ENCODE measurements at regions not wholly inside any gene's neighbourhood (a gene's known extent, or its start where the extent isn't known, plus 50 kb on each side); places are given as distances from the start of the nearest gene placed in this dataset.

DNA sequence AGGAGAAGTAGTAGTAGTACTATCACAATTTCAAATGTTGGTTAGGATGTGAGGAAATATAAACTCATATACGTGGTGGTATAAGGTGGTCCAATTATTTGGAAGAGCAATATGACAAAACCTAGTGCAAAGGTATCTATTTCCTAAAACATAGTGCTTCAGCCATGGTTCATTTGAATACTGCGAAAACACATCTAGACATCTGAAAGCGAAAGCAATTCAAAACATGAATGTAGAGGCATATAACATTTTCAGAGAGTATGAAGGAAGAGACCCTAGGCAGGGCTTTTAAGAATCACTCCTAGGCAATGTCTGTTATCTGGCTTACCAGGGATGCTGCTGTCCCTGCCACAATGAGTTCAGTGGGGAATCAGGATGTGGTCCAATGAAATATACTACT lies 1085.8 kb downstream of the TDRD15 start:
- Histone ChIP-seq H3K9me3 (replicated peaks in 1 of 11) (peaks cover 1 to 16% (median 4%) of the 10 kb centered on the region in 11 experiments; a peak in 16 of 22 replicates), H3K4me1 (no peaks in the 10 kb centered on the region), H3K9ac (no peak overlapping the region), H3K4me2 (no peak overlapping the region), H3K36me3 (no peaks in the 10 kb centered on the region), H3K4me3 (no peak overlapping the region), H4K20me1 (no peaks in the 10 kb centered on the region), H3K27ac (no peak overlapping the region), H3K27me3 (no peaks in the 10 kb centered on the region)
- TF ChIP-seq Cebpa-rat (IDR thresholded peaks at IDR 0.05): no peak

DNA sequence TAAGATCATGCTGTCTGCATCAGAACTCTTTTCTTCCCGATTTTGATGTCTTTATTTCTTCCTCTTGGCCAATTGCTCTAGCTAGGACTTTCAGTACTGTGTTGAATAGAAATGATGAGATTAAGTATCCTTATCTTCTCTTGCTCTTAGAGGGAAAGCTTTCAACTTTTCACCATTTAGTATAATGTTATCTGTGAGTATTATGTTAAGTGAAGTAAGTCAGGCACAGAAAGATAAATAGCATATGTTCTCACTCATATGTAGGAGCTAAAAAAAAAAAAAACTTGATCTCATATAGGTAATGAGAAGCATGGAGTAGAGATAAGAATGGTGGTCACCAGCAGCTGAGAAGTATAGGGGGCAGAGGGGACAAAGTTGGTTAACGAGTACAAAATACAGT lies 1089.5 kb downstream of the TDRD15 start:
- Histone ChIP-seq H3K27ac (no peak overlapping the region), H3K36me3 (no peaks in the 10 kb centered on the region), H4K20me1 (no peaks in the 10 kb centered on the region), H3K4me1 (peaks cover 0 to 5% (median 0%) of the 10 kb centered on the region in 10 experiments; a peak in 3 of 20 replicates), H3K4me3 (no peak overlapping the region), H3K9me3 (replicated peaks in 1 of 11) (peaks cover 22 to 41% (median 34%) of the 10 kb centered on the region in 11 experiments), H3K27me3 (no peaks in the 10 kb centered on the region), H3K9ac (no peak overlapping the region), H3K4me2 (no peak overlapping the region)
- TF ChIP-seq Cebpa-rat (IDR thresholded peaks at IDR 0.05): no peak

DNA sequence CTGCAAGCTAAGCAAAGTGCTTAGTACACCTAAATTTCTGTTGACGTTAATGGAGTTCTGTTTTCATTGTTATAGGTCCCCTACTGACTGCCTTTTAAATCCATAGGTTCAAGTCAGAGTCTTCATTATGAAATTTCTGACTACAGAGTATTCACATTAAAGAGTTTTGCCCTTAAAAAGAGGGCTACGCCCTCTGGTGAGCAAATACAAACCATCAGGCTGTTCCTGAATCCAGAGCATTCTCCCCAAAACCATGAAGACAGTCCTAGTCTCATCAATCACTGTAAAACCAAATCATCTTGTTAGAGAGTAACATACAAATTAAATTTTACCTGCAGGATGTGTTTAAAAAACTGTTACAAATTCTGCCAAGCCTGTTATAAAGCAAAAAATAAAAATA lies 1091.7 kb downstream of the TDRD15 start:
- TF ChIP-seq Cebpa-rat (IDR thresholded peaks at IDR 0.05): no peak
- peaks cover 30 to 63% (median 54%) of the 10 kb centered on the region in 11 experiments for H3K9me3 ChIP-seq (replicated peaks in 1 of 11)

DNA sequence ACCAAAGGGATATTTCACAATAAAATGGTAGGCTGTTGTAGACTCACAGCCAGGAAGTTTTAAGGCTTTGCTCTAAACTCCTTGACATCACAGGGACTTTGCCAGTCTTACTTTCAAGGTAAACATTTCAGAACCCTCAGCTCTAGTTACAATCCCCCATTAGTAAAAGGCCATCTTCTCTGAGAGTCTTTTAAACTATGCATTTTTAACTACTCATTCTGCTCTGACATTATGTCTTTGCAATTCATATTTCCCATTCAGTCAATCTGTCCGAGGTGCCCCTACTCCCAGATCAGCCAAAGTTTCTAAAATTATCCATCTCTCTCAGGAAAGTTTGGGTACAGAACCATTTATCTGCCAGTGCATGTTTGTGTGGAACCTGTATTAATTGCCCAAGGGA lies 1094.1 kb downstream of the TDRD15 start:
- no peaks in the 10 kb centered on the region for H4K20me1 ChIP-seq
- no peak for TF ChIP-seq Cebpa-rat (IDR thresholded peaks at IDR 0.05)
- no peak overlapping the region for H3K9ac ChIP-seq
- peak overlapping the region in 2 of 11 experiments; percentile 0 to 5; a peak in 1 of 22 replicates for H3K4me2 ChIP-seq
- no peak overlapping the region for H3K4me3 ChIP-seq
- H3K27me3 ChIP-seq: no peaks in the 10 kb centered on the region
- peaks cover 0 to 2% (median 0%) of the 10 kb centered on the region in 11 experiments; a peak in 1 of 22 replicates for H3K36me3 ChIP-seq
- peaks cover 48 to 84% (median 75%) of the 10 kb centered on the region in 11 experiments for H3K9me3 ChIP-seq (replicated peaks in 1 of 11)
- H3K27ac ChIP-seq: peak overlapping the region in 4 of 11 experiments; percentile 83 to 92 (median 85); a peak in 8 of 22 replicates
- peaks cover 14 to 47% (median 26%) of the 10 kb centered on the region in 10 experiments for H3K4me1 ChIP-seq

More for the DNA sequence above, 1091.7 kb downstream of the TDRD15 start:
- Histone ChIP-seq H3K27ac (no peak overlapping the region), H3K4me2 (no peak overlapping the region), H4K20me1 (no peaks in the 10 kb centered on the region), H3K27me3 (no peaks in the 10 kb centered on the region), H3K4me3 (no peak overlapping the region), H3K4me1 (peaks cover 0 to 24% (median 10%) of the 10 kb centered on the region in 10 experiments; a peak in 18 of 20 replicates), H3K36me3 (no peaks in the 10 kb centered on the region), H3K9ac (no peak overlapping the region)

DNA sequence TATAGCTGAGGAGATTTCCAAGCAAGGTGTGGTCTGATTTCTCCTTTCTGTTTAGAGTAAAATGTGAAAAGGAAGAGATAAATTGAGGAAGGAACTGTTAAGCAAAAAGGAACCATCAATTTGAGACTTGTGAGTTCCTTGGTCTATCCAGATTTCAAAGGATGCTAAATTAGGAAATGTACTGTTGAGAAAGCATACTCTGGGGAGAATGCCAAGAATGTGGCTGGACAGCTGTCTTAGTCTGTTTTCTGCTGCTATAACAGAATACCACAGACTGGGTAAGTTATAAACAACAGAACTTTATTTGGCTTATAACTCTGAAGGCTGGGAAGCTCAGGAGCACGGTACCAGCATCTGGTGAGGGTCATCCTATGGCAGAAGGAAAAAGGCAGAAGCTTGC lies 1097.2 kb downstream of the TDRD15 start:
- Histone ChIP-seq H4K20me1 (no peaks in the 10 kb centered on the region), H3K4me1 (peaks cover 14 to 52% (median 28%) of the 10 kb centered on the region in 10 experiments), H3K27ac (peak overlapping the region in 10 of 11 experiments; percentile 51 to 92 (median 80); a peak in 19 of 22 replicates), H3K36me3 (peaks cover 0 to 20% (median 6%) of the 10 kb centered on the region in 11 experiments; a peak in 9 of 22 replicates), H3K4me3 (peak overlapping the region in 2 of 10 experiments; percentile 12 to 14; a peak in 3 of 20 replicates), H3K4me2 (peak overlapping the region; percentile 9 to 65 (median 43); a peak in 20 of 22 replicates), H3K9ac (peak overlapping the region in 8 of 11 experiments; percentile 44 to 67 (median 61); a peak in 13 of 22 replicates), H3K9me3 (replicated peaks in 1 of 11) (peaks cover 61 to 100% (median 91%) of the 10 kb centered on the region in 11 experiments), H3K27me3 (no peaks in the 10 kb centered on the region)
- peak in 3 of 11 experiments; percentile 50 to 80 (median 66); a peak in 6 of 22 replicates for TF ChIP-seq Cebpa-rat (IDR thresholded peaks at IDR 0.05)

DNA sequence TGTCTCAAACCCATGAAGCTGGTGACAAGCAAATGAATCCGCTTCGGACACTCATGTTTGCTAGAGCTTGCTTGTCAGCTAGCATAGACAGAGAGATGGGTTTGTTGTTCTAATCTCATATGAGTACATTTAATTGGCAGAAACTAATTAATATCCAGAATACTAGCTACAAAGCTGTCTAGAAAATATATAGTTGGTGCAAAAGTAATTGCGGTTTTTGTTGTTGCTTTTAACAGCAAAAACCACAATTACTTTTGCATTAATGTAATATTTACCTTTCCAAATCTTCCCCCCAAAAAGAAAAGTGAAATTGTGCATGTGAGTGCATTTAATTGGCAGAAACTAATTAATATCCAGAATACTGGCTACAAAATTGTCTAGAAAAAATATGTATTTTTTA lies 1115.2 kb downstream of the TDRD15 start:
- Histone ChIP-seq H3K4me1 (peaks cover 0 to 4% (median 0%) of the 10 kb centered on the region in 10 experiments; a peak in 2 of 20 replicates), H3K9me3 (replicated peaks in 1 of 11) (0 out of 22 replicates have a peak, but pooled peaks cover 0 to 3% (median 0%) of the 10 kb centered on the region in 11 experiments), H4K20me1 (no peaks in the 10 kb centered on the region), H3K27ac (no peak overlapping the region), H3K9ac (no peak overlapping the region), H3K36me3 (no peaks in the 10 kb centered on the region), H3K4me3 (no peak overlapping the region), H3K27me3 (no peaks in the 10 kb centered on the region), H3K4me2 (no peak overlapping the region)
- TF ChIP-seq Cebpa-rat (IDR thresholded peaks at IDR 0.05): no peak

DNA sequence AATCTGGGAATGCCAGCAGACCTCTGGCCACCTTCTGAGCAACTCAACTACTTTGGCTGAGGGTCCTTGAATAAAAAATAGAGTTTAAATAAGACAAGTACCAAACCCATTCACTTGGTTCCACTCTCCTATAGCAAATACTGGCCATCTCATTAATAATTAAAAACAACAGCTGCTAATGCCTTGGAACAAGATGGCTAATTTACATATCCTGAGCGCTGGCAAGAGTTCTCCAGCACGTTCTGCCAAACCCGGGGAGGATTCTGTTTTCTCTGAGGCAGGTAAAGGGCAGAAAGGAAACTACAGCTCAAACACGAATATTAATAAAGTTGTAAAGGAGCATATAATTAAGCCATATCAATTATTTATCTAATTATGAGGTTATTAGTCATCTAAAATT lies 1123.7 kb downstream of the TDRD15 start:
- Histone ChIP-seq H3K4me2 (no peak overlapping the region), H3K36me3 (no peaks in the 10 kb centered on the region), H4K20me1 (no peaks in the 10 kb centered on the region), H3K4me1 (no peaks in the 10 kb centered on the region), H3K27me3 (no peaks in the 10 kb centered on the region), H3K9me3 (replicated peaks in 1 of 11) (no peaks in the 10 kb centered on the region), H3K9ac (no peak overlapping the region), H3K27ac (no peak overlapping the region), H3K4me3 (no peak overlapping the region)
- no peak for TF ChIP-seq Cebpa-rat (IDR thresholded peaks at IDR 0.05)

DNA sequence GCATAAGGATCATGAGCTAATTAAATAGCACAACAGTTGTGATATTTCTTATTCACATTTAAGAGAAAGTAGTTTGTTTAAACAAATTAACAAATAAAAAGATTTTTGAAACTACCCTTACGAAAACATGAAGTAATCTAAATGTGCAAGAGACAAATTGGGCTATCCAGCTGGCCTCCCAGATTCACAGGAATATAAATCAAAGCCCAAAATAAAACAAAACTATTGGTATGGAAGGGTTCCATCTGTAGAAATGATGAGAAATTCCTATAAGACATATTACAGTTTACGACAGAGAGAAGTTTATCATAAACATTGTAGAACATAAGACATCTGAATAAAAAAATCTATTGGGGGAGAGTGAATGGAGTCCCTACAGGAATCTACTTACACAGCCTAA lies 1125.1 kb downstream of the TDRD15 start:
- H3K4me3 ChIP-seq: no peak overlapping the region
- H3K9ac ChIP-seq: no peak overlapping the region
- no peaks in the 10 kb centered on the region for H3K27me3 ChIP-seq
- no peaks in the 10 kb centered on the region for H4K20me1 ChIP-seq
- no peaks in the 10 kb centered on the region for H3K9me3 ChIP-seq (replicated peaks in 1 of 11)
- H3K36me3 ChIP-seq: no peaks in the 10 kb centered on the region
- H3K4me2 ChIP-seq: no peak overlapping the region
- no peak for TF ChIP-seq Cebpa-rat (IDR thresholded peaks at IDR 0.05)
- no peaks in the 10 kb centered on the region for H3K4me1 ChIP-seq
- no peak overlapping the region for H3K27ac ChIP-seq

DNA sequence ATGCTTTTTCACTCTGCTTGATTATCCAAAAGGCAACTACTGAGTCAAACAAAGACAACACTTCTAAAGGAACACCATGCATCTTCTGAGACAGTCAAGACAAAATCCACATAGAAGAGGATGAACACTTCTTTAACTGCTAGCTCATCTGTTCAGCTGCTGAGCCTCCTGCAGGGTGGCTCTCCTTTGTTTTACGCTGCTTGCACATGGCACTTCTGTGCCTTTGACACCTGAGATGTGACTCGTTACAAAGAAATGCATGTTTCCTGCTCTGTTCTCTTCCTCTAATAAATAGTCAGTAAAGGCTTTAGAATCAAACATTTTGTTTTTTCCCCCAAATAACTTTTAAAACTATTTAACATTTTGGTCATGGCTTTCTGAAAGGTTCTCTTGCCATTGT lies 1129.4 kb downstream of the TDRD15 start:
- Histone ChIP-seq H4K20me1 (no peaks in the 10 kb centered on the region), H3K27me3 (no peaks in the 10 kb centered on the region), H3K4me3 (no peak overlapping the region), H3K9me3 (replicated peaks in 1 of 11) (peaks cover 0 to 5% (median 0%) of the 10 kb centered on the region in 11 experiments; a peak in 1 of 22 replicates), H3K9ac (no peak overlapping the region), H3K4me2 (no peak overlapping the region), H3K36me3 (no peaks in the 10 kb centered on the region), H3K27ac (no peak overlapping the region), H3K4me1 (no peaks in the 10 kb centered on the region)
- no peak for TF ChIP-seq Cebpa-rat (IDR thresholded peaks at IDR 0.05)

DNA sequence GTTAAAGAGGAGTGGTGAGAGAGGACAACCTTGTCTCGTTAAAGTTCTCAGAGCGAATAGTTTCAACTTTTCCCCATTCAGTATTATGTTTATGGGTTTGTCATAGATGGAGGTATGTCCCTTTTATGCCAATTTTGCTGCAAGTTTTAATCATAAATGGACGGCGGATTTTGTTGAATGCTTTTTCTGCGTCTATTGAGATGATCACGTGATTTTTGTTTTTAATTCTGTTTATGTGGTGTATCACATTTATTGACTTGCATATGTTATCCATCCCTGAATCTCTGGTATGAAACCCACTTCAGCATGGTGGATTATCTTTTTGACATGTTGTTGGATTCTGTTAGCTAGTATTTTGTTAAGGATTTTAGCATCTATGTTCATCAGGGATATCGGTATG lies 1123.8 kb upstream of the KLHL29 start:
- H3K4me3 ChIP-seq: no peak overlapping the region
- H3K9ac ChIP-seq: no peak overlapping the region
- peaks cover 0 to 23% (median 11%) of the 10 kb centered on the region in 11 experiments; a peak in 12 of 22 replicates for H3K9me3 ChIP-seq (replicated peaks in 1 of 11)
- no peak for TF ChIP-seq Cebpa-rat (IDR thresholded peaks at IDR 0.05)
- no peaks in the 10 kb centered on the region for H3K4me1 ChIP-seq
- H3K36me3 ChIP-seq: no peaks in the 10 kb centered on the region
- H4K20me1 ChIP-seq: no peaks in the 10 kb centered on the region
- H3K4me2 ChIP-seq: no peak overlapping the region
- H3K27ac ChIP-seq: no peak overlapping the region
- H3K27me3 ChIP-seq: no peaks in the 10 kb centered on the region
